22Rv1 (cell line): ENCODE measurements at regions not wholly inside any gene's neighbourhood (a gene's known extent, or its start where the extent isn't known, plus 50 kb on each side); places are given as distances from the start of the nearest gene placed in this dataset.

Experiments used
- CTCF ChIP-seq: fragments of 450-650 bp; IDR thresholded peaks from 2 replicates; pipeline ENCODE4 v1.5.1; 2017; ENCODE audit warnings: mild to moderate bottlenecking
- ZFX ChIP-seq: fragments of 450-650 bp; IDR thresholded peaks from 2 replicates; pipeline ENCODE4 v1.6.1; 2017; ENCODE audit warnings: antibody characterized with exemption, borderline replicate concordance

GRCh38 chr12:89165703-89166102 lies 186.6 kb downstream of the DUSP6 start:
- no peak for TF ChIP-seq CTCF
- TF ChIP-seq ZFX, result no peak
